ENCODE measurements at regions not wholly inside any gene's neighbourhood (a gene's known extent, or its start where the extent isn't known, plus 50 kb on each side); places are given as distances from the start of the nearest gene placed in this dataset.

GRCh38 chr9:27750566-27750965 is 177.3 kb upstream of the C9orf72 start (continued):
- TF ChIP-seq CBFB (CRISPR knock-in tag; IDR thresholded peaks at IDR 0.05) (no peak), PHTF2 (CRISPR knock-in tag; IDR thresholded peaks at IDR 0.05) (no peak)

GRCh38 chr9:27752069-27752468 is 178.8 kb upstream of the C9orf72 start:
- Histone ChIP-seq H3K36me3 (ENCODE audit: control insufficient read depth, insufficient read depth, low read length) (no peaks in the 10 kb centered on the region), H3K27me3 (ENCODE audit: control insufficient read depth in 2 of 2, insufficient read depth in 2 of 2, low read length in 2 of 2) (no peaks in the 10 kb centered on the region), H3K9ac (ENCODE audit: insufficient read depth in 1 of 2, low read depth in 2 of 2, low read length in 2 of 2) (no peak overlapping the region), H3K9me3 (replicated peaks; ENCODE audit: control insufficient read depth, insufficient read depth, low read depth, low read length) (no peaks in the 10 kb centered on the region), H3K27ac (ENCODE audit: extremely low read depth, low read depth, low read length) (no peak overlapping the region), H4K20me1 (replicated peaks; ENCODE audit: control insufficient read depth, insufficient read depth, low read length) (no peaks in the 10 kb centered on the region), H2AFZ (ENCODE audit: low read depth, low read length) (no peak overlapping the region), H3K4me2 (ENCODE audit: insufficient read depth, low read length) (no peak overlapping the region), H3K4me1 (replicated peaks in 1 of 2; ENCODE audit: control insufficient read depth in 2 of 2, insufficient read depth in 2 of 2, low read length in 2 of 2) (no peaks in the 10 kb centered on the region), H3K9me1 (ENCODE audit: control insufficient read depth, insufficient read depth, low read length) (no peaks in the 10 kb centered on the region), H3K79me2 (ENCODE audit: control insufficient read depth, insufficient read depth, low read length) (no peaks in the 10 kb centered on the region), H3K4me3 (no peak overlapping the region)
- DNase-seq (ENCODE audit: extremely low read depth in 1 of 4, low spot score in 3 of 4) (no peak), ATAC-seq (no peak), FAIRE-seq (no peak)
- POLR2A ChIA-PET, result no interaction called here
- 0% methylated on average over 3 of the region's 4 CpGs for WGBS (ENCODE audit: insufficient coverage, low coverage, missing lambda C conversion rate)
- CTCF ChIA-PET (ENCODE audit: low intra/inter-chr PET ratio), result no interaction called here
- BruUV-seq (replicated peaks), result no TSS peak
- in situ Hi-C loops (cut with MboI) (no loop called here), intact Hi-C loops (cut with micrococcal nuclease) (no loop called here)
- TF ChIP-seq SNRNP70 (optimal IDR thresholded peaks at IDR 0.05; ENCODE audit: low read depth, low read length) (no peak), KDM5B (IDR thresholded peaks at IDR 0.05; ENCODE audit: insufficient replicate concordance, low read depth, low read length) (no peak), ZNF75A (CRISPR knock-in tag; IDR thresholded peaks at IDR 0.05) (no peak), MAFF (IDR thresholded peaks at IDR 0.05; ENCODE audit: low read length) (no peak), E2F6 (IDR thresholded peaks at IDR 0.05; ENCODE audit: borderline replicate concordance in 1 of 2, extremely low read depth in 1 of 2, insufficient read depth in 1 of 2, insufficient read length in 1 of 2, low read depth in 1 of 2, low read length in 1 of 2, poor library complexity in 1 of 2, severe bottlenecking in 1 of 2) (no peak), ZNF696 (CRISPR knock-in tag; conservative IDR thresholded peaks at IDR 0.05) (no peak), DLX4 (CRISPR knock-in tag; IDR thresholded peaks at IDR 0.05) (no peak), ZKSCAN1 (IDR thresholded peaks at IDR 0.05; ENCODE audit: low read depth, low read length) (no peak), DMBX1 (CRISPR knock-in tag; IDR thresholded peaks at IDR 0.05; ENCODE audit: borderline replicate concordance) (no peak), ZBTB49 (CRISPR knock-in tag; IDR thresholded peaks at IDR 0.05; ENCODE audit: borderline replicate concordance) (no peak), GTF2A2 (tag; IDR thresholded peaks at IDR 0.05) (no peak), SMARCE1 (IDR thresholded peaks at IDR 0.05) (no peak), TAL1 (IDR thresholded peaks at IDR 0.05) (no peak), RBBP5 (IDR thresholded peaks at IDR 0.05; ENCODE audit: borderline replicate concordance, insufficient read depth, low read length, poor library complexity, severe bottlenecking) (no peak), PML (IDR thresholded peaks at IDR 0.05; ENCODE audit: low read length) (no peak), SUPT5H (IDR thresholded peaks at IDR 0.05) (no peak), RNF2 (IDR thresholded peaks at IDR 0.05) (no peak), HNRNPK (IDR thresholded peaks at IDR 0.05; ENCODE audit: low read depth, low read length, poor library complexity, severe bottlenecking) (no peak), ZNF707 (CRISPR knock-in tag; conservative IDR thresholded peaks at IDR 0.05) (no peak)

All from K562 (cell line).